HG03378 (cell line): ENCODE measurements at regions not wholly inside any gene's neighbourhood (a gene's known extent, or its start where the extent isn't known, plus 50 kb on each side); places are given as distances from the start of the nearest gene placed in this dataset.

Source experiments
- ATAC-seq: cut with Tn5 transposase; IDR thresholded peaks from one replicate; pipeline ENCODE4 v1.9.1; 2021; ENCODE audit warnings: mild to moderate bottlenecking, moderate library complexity; ENCODE audit not compliant: unreplicated experiment

DNA sequence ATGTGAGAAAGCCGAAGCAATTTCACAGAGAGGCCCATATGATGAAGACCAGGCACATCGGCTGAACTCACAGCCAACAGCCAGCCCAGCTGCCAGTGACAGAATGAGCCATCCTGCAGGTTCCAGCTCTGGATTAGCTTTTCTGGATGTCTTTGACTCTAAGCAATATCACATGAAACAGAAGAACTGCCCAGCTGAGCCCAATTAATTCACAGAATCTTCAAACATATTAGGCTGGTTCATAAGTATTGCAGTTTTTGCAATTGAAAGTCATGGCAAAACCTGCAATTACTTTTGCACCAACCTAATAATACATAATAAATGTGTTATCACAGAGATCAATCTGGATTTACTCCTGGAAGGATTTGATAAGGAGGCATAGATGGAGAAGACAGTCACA is 299.9 kb downstream of the RAB28 start:
- ATAC-seq = no peak

DNA sequence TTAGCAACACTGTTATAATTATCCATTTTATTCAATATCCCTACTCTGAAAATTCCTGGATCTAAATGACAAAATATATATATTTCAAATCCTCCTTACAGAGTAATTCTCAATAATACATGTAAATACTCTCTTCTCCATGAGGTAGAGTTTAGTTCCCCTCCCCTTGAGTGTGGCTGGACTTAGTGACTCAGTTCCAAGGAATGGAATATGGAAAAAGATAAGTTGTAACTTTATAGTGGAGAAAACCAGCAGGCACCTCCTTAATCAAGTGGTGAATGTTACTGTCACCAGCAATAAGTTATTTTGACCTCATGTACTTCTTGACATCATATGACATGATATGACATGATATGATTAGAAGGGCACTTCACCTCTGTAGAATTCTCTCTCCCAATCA is 302.0 kb downstream of the RAB28 start:
- ATAC-seq = no peak

DNA sequence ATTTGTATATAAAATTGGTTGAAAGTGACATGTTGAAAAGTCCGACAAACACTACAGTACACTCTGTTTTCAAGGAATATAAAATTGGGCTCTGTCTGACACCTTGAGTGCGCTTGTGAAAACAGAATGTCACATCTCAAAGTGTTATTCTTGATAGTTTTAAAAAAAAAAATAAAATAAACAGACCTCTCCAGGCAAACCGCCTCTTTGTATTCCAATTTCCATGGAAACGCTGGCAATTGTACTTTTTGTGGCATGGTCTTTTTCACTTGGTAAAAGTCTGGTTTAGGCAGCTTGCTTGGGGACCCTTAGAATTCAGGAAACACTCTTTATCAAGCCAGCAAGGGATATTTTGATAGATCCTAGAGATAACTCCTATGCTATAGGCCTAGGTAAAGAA is 302.5 kb downstream of the RAB28 start:
- ATAC-seq = no peak

DNA sequence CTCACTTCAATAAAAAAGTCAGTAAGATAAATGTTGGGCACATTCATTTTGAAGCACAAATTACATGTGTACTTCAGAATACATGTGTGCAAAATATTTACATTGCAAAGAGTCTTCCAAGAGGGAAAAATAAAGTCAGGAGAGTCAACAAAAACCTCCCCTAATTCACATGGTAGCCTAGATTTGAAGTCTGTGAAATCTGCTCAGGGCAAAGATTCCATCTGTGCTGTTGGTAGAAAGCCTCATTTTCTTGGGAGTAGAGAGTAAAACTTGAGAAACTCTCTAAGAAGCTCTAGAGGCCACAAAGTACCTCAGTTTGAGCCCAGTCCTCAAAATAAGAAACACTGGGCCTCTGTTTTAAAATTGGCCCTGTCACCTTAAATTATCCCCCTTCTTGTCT is 303.4 kb downstream of the RAB28 start:
- no peak for ATAC-seq

DNA sequence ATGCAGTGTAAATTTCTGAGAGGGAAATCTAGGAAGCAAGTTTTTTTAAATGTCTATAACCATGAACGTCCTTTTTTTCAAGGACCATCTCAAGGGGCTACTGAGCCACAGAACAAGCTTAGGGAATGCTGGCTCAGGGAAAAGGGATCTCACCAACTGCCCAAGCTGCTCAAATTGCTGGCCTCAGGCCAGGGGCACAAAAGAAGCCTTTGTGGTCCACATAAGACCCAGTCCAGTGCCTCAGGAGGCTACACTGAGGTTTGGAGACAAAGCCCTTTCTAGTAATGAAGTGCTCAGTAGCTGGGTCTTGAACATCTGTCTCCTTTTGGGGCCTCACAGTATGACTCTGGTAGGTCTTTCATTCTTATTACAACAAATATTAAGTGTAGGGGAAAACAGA is 305.5 kb downstream of the RAB28 start:
- ATAC-seq = no peak

DNA sequence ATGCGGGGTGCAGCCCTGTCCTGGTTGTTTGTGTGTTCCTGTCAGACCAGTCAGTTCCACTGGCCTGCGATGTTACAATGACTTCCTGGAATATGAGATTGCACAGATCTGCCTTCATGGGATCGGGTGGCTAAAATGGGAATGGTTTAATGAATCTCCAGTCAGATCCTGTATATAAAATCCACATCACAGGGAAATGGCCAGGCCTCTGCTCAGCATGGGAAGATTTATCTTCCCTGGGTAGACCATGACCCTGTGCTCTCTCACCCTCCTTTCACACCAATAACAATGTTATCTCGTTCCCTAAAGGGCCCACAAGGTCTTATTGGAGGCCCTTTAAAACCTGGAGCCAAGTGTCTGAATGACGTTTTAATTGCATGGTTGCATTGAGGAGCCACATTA is 307.4 kb downstream of the RAB28 start:
- no peak for ATAC-seq

DNA sequence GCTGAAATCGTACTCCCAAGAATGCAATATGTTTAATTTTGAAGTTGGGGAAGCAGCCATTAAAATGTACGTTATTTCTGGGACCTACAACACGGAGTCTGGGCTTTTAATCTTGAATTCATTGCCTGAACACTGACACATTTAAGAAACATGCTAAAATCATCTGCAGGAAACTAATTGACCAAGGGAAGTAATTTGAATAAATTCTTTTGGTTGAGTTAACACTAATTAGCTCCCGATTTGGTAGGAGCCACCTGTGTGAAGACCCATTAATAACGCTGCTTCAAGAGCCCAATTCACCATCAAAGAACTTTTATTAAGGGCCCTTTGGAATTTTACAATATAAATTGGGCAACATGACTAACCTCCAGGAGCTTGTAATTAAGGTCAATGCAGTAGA is 309.2 kb downstream of the RAB28 start:
- ATAC-seq = no peak

DNA sequence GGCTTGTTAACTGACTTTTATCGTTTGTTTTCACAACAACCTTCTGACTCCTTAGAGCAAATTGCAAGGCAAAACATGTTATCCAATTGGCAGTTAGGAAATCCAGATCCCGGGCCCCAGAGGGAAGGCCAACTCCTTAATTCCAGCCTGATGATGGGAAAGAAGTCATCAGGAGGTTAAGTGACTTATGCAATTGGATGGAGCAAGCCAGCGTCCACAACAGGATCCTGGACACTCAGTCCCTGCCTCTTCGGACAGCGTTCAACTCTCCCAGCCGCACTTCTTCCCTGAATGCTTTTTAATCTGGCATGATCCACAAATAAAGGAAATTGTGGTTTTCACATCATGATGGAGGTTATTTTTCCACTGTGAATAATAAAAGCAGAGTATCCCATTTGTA is 310.1 kb downstream of the RAB28 start:
- no peak for ATAC-seq

DNA sequence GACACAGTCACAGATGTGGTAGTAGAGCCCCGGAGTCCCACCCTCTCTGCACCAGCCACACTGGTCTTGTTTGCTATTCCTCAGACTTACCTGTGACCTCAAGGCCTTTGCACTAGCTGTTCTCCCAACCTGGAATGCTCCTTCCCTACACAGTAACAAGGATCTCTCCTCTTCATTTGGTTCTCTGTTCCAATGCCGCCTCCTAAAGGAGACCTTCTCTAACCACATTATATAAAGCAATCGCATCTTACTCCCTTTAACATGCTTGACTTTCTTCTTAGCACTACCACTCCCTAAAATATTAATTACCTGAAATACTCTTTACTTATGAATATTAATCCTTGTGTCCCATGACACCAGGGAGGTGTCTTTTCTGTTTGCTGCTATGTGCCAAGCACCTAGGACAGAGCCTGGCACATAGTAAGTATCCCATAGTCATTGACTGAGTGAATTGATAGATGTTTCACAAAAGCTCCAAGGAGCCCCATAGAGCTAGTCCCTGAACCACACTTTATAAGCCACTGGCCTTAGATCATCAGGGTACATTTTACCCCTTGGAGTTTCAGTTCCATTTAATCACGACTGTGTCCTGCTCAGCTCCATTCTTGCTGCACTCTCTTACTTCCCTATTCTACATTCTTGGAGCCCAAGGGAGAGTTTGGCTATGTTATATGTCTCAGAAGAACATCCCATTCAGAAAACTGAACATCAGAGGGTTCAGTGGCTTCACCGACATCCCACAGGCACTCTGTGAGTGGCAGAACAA is 312.7 kb downstream of the RAB28 start:
- ATAC-seq = no peak

DNA sequence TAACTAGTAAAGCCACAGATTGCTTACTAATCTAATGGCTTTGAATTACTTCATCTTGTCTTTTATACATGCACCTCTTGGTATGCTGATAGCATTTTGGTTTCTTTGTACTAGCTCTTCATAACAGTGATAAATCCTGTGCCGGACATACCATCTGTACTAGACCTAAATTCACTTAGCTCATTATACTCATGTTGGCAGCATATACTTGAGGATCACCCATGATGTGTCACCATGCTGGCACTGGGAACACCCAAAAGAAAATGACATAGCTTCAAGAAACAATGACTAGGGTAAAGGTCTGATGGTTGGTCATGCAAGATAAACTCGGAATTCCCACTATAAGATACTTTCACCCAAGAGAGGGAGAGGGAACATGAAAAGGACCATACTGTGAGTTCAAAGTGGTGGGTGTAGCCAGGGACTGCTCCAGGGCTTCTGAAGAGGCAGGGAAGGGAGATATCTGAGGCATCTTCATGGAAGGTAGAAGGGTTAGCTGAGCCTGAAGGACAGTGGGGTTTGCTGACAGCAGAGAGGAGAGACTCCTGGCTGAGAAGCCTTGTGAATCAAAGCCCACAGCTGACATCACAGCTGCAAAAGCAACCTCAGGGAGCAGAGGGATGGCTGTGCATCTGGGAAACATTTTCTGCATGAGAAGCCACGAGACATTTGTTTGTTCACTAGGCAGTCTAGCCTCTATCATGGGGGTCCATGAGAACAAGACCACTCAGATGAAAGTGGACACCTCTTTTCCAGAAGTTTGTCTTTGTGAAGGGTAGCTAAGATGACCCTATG is 314.2 kb downstream of the RAB28 start:
- ATAC-seq = no peak

DNA sequence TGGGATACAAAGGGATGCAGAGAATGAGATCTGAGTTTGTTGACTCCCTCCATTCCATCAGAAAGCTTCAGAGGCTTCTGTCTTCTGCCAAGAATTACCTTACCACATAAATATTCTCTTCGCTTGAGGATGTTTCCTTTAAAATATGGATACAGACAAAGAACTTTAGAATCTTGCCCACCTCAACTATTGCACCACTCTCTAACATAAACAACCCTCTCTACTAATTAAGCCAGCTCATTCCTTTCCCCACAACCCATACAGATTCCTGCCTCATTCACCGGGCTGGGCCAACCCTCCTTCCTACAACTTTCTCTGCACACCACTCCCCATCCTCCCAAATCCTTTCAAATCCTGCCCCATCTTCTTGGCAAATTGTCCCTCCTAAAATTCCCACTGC is 315.8 kb downstream of the RAB28 start:
- ATAC-seq = no peak

DNA sequence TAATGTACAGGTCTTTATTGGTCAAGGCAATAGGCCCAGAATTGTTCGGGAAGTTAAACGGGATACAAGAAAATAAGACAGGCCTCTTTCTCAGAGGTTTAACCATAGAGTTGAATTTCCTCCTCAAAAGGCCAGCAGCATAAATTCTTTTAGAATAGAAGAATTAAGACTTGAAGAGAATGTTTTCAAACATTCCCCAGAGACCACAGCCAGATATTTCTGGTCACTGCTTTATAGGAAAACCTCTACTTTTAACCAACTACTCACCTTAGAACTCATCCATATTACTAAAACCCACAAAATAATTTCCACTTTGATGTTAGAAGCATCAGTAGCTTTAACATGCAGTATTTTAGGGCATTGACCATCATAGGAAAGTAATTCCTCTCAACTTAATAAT is 317.9 kb downstream of the RAB28 start:
- ATAC-seq = no peak

DNA sequence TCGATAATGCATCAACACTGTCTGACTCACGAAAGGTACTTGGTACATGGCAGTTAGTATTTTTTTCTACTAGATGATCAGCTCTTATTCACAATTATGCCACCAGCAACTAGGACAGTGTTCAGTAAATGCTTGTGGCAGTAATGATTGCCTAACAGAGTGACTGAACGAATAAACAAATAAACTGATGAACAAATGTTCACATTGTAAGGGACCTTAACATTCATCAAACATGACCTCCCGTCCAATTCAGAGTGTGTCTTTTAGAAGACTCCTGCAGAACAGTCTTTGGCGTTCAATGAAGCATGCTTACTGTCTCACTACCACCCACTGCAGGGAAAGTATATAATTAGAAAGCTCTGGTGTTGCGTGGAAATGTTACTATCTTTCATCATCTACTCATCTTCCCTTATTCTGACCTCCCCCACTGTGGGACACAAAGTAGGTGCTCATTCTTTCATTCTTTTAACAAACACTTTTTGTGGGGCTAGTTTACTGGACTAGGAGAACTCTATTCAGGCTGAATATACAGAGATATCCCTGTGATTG is 319.3 kb downstream of the RAB28 start:
- no peak for ATAC-seq

DNA sequence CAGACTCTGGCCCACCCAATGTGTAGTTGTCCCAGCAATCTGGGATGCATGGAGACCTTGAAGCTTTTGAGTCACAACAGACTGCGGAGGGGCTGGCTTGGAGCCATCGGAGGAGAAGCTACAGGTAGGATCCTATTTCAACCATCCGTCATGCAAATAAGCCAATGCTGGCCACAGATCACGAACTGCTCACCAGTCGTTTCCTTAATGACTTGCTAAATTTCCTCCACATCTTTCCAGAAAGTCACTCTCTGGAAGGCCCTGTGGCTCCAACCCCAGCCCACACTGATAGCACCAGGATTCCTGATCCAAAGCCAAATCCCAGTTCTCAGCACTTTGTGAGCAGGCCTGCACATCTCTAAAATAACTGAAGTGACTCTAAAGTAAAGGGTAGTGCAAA is 321.3 kb downstream of the RAB28 start:
- no peak for ATAC-seq

DNA sequence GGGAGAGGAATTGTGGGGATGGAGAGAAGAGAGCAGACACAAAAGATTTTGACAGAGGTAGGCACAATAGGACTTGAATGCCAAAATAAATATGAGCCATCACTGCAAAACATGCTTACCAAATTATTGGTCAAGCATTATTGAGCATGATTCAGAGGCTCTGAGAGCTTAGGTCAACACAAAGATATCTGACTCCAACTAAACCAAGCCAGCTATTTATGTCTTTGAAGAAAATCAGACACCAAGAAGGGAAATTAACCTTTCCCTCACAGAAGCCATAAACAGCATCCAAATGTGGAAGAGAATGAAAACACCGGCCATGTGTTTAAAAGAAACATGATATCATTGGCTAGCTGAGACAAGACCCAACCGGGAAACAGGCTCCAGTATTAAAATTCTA is 323.2 kb downstream of the RAB28 start:
- ATAC-seq = no peak

DNA sequence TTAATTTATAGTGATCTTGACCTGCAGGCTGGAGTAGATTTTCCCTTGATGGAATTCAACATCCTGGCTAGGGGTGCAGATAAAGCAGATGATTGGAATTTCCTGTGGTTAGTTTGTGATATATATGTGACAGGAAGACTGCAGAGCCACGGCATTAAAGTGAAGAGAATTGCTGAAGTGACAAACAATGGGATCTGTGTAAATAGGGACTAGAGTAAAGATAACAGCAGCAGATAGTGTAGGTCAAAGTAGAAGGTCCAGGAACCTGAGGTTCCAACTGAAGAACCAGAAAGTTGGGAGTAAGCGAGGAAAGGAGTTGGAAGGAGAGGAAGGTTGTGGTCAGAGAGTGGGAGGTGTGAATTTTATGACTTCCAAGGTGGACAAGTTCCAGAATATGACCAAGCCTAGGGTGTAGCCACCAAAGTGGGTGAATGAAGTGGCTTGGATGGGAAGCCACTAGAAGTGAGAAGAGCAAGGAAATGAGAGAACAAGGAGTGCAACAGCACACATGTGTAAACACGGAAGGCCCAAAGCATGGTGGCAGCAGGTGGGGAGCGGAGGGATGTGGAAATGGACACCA is 325.0 kb downstream of the RAB28 start:
- ATAC-seq = no peak

DNA sequence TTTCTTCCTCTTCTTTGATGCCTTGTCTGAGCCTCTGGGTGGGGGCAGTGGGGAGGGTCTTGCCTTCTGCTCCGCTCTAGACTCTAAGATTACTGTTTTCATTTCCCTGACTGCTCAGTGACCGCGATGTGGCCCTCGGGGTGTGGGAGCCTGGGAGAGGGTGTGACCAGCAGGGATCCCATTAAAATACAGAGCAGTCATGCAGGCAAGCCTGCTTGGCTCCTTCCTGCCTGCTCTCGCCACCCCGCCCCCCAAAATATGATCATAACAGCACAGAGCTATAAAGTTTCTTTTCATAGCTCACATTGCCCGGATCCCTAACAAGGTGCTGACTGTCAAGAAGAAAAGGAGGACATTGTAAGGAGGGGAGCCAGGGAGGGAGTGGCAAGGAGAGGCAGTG is 332.9 kb downstream of the RAB28 start:
- ATAC-seq = no peak

DNA sequence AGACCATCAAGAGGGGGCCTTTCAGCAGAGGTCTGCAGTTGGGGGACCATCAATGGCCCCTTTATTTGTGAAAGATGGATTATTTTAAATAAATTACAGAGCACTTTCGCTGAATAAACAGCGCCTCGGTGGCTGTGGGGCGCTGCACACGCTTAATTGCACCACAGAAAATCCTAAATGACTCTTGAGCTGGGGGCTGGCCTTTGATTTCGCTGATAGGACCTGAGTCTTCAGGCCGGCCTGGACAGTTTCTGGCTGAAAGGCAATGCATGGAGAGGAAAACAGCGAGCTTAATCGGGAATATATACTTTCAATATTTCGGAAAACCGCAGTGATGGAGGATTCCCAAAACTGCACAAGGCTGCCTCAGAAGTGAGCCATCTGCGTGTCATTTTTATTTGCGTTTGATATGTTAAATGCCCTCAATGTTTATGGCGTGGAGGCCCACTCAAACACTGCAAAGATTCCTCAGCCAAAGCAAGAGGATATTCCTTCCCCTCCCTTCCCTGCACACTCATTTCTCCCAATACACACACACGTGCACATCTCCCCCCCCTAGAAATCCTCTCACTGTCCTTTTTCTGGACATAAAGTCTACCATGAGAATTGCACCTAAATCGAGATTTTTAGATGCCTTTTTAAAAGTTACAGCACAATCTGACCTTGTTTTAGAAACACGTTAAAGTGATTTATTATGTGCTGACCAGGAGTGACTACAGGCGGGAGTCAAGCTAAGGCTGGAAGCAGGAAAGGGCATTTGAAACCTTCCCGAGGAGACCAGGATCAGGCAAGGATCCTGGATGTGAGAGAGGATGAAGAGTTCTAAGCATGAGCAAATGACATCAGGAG is 340.7 kb downstream of the RAB28 start:
- no peak for ATAC-seq

DNA sequence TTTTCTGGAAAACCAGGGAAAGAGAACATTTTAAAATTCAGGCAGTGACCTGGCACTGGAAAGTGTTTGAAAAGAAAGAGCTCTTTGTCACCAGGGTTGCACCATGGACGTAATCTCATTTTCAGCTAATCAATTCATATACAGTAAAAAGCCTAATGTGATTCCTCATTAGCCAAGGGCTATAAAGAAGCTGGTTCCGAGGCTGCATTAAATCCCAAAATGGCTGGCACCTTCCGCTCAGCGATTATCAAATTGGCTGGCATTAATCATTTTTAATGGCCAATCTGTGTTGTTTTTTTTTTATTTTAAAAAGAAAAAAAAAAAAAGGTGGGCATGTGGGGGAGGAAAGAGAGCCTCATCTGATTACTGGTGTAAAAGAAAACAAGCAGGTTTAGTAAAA is 341.4 kb downstream of the RAB28 start:
- ATAC-seq = no peak

DNA sequence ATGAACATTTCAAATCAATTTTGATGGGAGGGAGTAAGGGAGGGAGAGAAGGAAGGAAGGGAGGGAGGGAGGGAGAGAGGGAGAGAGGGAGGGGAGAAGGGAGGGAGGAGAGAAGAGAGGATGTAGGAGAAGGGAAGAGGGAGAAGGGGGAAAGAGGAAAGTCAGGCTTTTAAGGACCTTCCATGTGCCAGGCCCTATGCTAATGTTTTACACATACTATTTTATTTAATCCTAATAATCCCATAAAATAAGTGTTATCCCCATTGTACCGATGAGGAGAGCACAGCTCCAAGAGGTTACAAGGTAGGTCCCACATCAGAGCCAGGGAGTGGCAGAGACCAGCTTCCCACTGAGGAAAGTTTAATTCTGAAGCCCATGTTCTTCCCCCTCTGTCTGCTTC is 341.9 kb downstream of the RAB28 start:
- no peak for ATAC-seq

DNA sequence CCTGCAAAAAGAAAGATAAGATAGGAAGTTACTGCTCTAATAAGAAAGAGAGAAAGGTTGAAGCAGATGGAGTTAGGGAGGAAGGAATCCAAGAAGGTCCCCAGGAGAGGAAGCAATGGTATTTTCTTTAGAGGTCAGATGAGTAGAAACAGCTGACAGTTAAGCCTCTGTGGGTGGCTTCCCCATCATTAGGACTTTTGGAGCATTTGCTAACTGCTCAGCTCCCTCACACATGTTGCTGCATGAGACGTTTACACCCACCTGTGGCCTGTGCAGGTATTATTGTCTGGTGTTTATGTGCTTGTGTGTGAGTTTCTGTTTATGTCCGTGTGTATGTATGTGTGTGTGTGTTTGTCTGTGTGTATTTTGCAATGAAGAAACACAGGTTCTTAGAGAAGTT is 346.8 kb downstream of the RAB28 start:
- ATAC-seq = no peak
